ENCODE measurements at regions not wholly inside any gene's neighbourhood (a gene's known extent, or its start where the extent isn't known, plus 50 kb on each side); places are given as distances from the start of the nearest gene placed in this dataset.
"Not testable (repeated sequence)": the region's sequence is repeated elsewhere in the genome, so short reads cannot be mapped to it uniquely, and the experiment has no call there.

- in situ Hi-C loops (cut with HindIII; ENCODE audit: low pct_unique_long_range_greater_than_20kb, low sequenced_read_pairs); DNase-seq (ENCODE audit: low read depth): not testable (repeated sequence)
These were observed 148.7 kb upstream of the FAT4 start for GRCh38 chr4:125166012-125166411.

- in situ Hi-C loops (cut with HindIII; ENCODE audit: low pct_unique_long_range_greater_than_20kb, low sequenced_read_pairs): no loop called here
- no peak for DNase-seq (ENCODE audit: low read depth)
These were observed 155.8 kb upstream of the FAT4 start for GRCh38 chr4:125159001-125159400.

GRCh38 chr4:125155251-125155650 is 159.5 kb upstream of the FAT4 start:
- in situ Hi-C loops (cut with HindIII; ENCODE audit: low pct_unique_long_range_greater_than_20kb, low sequenced_read_pairs): no loop called here
- no peak for DNase-seq (ENCODE audit: low read depth)

GRCh38 chr4:125140966-125141495 is 173.7 kb upstream of the FAT4 start:
- DNase-seq (ENCODE audit: low read depth): no peak

GRCh38 chr4:125135652-125136051 is 179.1 kb upstream of the FAT4 start:
- no peak for DNase-seq (ENCODE audit: low read depth)
- in situ Hi-C loops (cut with HindIII; ENCODE audit: low pct_unique_long_range_greater_than_20kb, low sequenced_read_pairs): no loop called here

More at GRCh38 chr4:125140966-125141495, 173.7 kb upstream of the FAT4 start:
- in situ Hi-C loops (cut with HindIII; ENCODE audit: low pct_unique_long_range_greater_than_20kb, low sequenced_read_pairs): no loop called here

GRCh38 chr4:125132729-125133128 is 182.0 kb upstream of the FAT4 start:
- in situ Hi-C loops (cut with HindIII; ENCODE audit: low pct_unique_long_range_greater_than_20kb, low sequenced_read_pairs): no loop called here
- DNase-seq (ENCODE audit: low read depth): no peak

- no peak for DNase-seq (ENCODE audit: low read depth)
- in situ Hi-C loops (cut with HindIII; ENCODE audit: low pct_unique_long_range_greater_than_20kb, low sequenced_read_pairs): no loop called here
These were observed 182.7 kb upstream of the FAT4 start for GRCh38 chr4:125131891-125132680.

- DNase-seq (ENCODE audit: low read depth): no peak
- in situ Hi-C loops (cut with HindIII; ENCODE audit: low pct_unique_long_range_greater_than_20kb, low sequenced_read_pairs): no loop called here
These were observed 189.5 kb upstream of the FAT4 start for GRCh38 chr4:125125276-125125675.

GRCh38 chr4:125123570-125124109 is 191.1 kb upstream of the FAT4 start:
- in situ Hi-C loops (cut with HindIII; ENCODE audit: low pct_unique_long_range_greater_than_20kb, low sequenced_read_pairs): no loop called here
- no peak for DNase-seq (ENCODE audit: low read depth)

GRCh38 chr4:125121581-125121980 is 193.2 kb upstream of the FAT4 start:
- no peak for DNase-seq (ENCODE audit: low read depth)
- in situ Hi-C loops (cut with HindIII; ENCODE audit: low pct_unique_long_range_greater_than_20kb, low sequenced_read_pairs): no loop called here

- in situ Hi-C loops (cut with HindIII; ENCODE audit: low pct_unique_long_range_greater_than_20kb, low sequenced_read_pairs): no loop called here
These were observed 198.3 kb upstream of the FAT4 start for GRCh38 chr4:125116431-125116830.

GRCh38 chr4:125115941-125116340 is 198.8 kb upstream of the FAT4 start:
- no peak for DNase-seq (ENCODE audit: low read depth)
- in situ Hi-C loops (cut with HindIII; ENCODE audit: low pct_unique_long_range_greater_than_20kb, low sequenced_read_pairs): no loop called here

More at GRCh38 chr4:125116431-125116830, 198.3 kb upstream of the FAT4 start:
- DNase-seq (ENCODE audit: low read depth): no peak

GRCh38 chr4:125115476-125115875 is 199.3 kb upstream of the FAT4 start:
- in situ Hi-C loops (cut with HindIII; ENCODE audit: low pct_unique_long_range_greater_than_20kb, low sequenced_read_pairs): no loop called here
- DNase-seq (ENCODE audit: low read depth): no peak

GRCh38 chr4:125112536-125112935 is 202.2 kb upstream of the FAT4 start:
- DNase-seq (ENCODE audit: low read depth): no peak
- in situ Hi-C loops (cut with HindIII; ENCODE audit: low pct_unique_long_range_greater_than_20kb, low sequenced_read_pairs): no loop called here

GRCh38 chr4:125111323-125111722 is 203.4 kb upstream of the FAT4 start:
- in situ Hi-C loops (cut with HindIII; ENCODE audit: low pct_unique_long_range_greater_than_20kb, low sequenced_read_pairs): no loop called here
- no peak for DNase-seq (ENCODE audit: low read depth)

- in situ Hi-C loops (cut with HindIII; ENCODE audit: low pct_unique_long_range_greater_than_20kb, low sequenced_read_pairs): no loop called here
- no peak for DNase-seq (ENCODE audit: low read depth)
These were observed 209.2 kb upstream of the FAT4 start for GRCh38 chr4:125105561-125105960.

GRCh38 chr4:125104616-125105015 is 210.1 kb upstream of the FAT4 start:
- DNase-seq (ENCODE audit: low read depth): no peak
- in situ Hi-C loops (cut with HindIII; ENCODE audit: low pct_unique_long_range_greater_than_20kb, low sequenced_read_pairs): no loop called here

GRCh38 chr4:125101719-125102118 is 213.0 kb upstream of the FAT4 start:
- in situ Hi-C loops (cut with HindIII; ENCODE audit: low pct_unique_long_range_greater_than_20kb, low sequenced_read_pairs): no loop called here
- DNase-seq (ENCODE audit: low read depth): no peak

GRCh38 chr4:125097729-125098128 is 217.0 kb upstream of the FAT4 start:
- DNase-seq (ENCODE audit: low read depth): no peak
- in situ Hi-C loops (cut with HindIII; ENCODE audit: low pct_unique_long_range_greater_than_20kb, low sequenced_read_pairs): no loop called here

GRCh38 chr4:125096662-125097061 is 218.1 kb upstream of the FAT4 start:
- in situ Hi-C loops (cut with HindIII; ENCODE audit: low pct_unique_long_range_greater_than_20kb, low sequenced_read_pairs): no loop called here
- no peak for DNase-seq (ENCODE audit: low read depth)

All from Caki2 (cell line).